DMS53 treated with DMSO at 0.1 percent for 48 hours (cell line): ENCODE measurements at regions not wholly inside any gene's neighbourhood (a gene's known extent, or its start where the extent isn't known, plus 50 kb on each side); places are given as distances from the start of the nearest gene placed in this dataset.
A peak's percentile ranks its signal among the peaks of the same experiment; 100 is the strongest.

ENCODE experiments used
- DNase-seq: peaks from one replicate; lab custom pipeline; 2025; ENCODE audit not compliant: unreplicated experiment; lab: John Stamatoyannopoulos, UW

DNA sequence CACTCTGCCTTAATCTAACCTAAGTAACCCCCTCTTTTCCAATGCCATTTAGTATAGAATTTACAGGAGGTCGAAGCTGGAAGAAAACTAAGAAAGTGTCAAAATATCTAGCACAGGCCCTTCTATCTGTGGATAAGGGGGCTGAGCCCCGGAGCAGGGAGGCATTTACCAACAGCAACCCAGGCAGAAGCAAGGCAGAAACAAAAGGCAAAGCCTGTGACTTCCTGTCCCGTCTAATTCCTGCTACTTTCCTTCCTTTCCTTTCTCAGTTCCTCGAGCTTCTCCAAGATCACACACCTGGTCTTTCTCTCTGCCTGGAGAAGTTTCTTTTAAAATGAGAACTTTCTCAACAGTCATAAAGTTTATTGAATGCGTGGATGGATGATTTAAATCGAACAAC lies 146.0 kb downstream of the FOXA2 start:
- no peak for DNase-seq

DNA sequence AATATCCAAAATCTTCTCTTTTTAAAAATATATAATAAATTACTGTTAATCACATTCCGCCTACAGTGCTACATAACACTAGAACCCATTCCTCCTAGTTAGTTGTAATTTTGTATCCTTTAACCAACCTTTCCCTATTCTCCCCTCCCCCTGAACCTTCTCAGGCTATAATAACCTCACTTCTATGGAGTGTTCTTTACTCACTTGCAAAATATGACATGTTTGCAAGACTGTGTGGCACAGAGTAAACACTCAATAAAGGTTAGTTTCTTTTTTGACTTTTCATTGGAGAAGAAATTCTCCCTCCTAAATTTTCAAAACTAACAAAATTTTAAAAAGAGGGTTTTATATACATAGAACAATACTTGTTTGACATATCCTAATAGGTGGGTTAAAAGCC lies 147.0 kb downstream of the FOXA2 start:
- no peak for DNase-seq

DNA sequence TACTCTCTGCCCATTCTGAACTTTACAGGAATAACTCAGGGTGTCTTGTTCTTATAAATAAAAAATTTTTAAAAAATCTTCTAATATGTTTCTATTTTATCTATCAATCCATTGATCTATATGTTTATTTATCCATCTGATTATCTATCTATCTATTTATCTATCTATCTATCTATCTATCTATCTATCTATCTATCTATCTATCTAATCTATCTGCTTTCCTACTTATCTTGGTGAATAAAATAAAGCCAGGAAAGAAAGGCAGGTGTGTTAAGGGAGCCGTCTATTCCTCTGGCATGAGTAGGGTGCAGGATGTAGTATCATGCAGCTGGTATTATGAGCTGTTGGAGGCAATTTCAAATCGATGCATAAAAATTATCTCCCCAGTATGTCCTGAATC lies 153.0 kb downstream of the FOXA2 start:
- no peak for DNase-seq

DNA sequence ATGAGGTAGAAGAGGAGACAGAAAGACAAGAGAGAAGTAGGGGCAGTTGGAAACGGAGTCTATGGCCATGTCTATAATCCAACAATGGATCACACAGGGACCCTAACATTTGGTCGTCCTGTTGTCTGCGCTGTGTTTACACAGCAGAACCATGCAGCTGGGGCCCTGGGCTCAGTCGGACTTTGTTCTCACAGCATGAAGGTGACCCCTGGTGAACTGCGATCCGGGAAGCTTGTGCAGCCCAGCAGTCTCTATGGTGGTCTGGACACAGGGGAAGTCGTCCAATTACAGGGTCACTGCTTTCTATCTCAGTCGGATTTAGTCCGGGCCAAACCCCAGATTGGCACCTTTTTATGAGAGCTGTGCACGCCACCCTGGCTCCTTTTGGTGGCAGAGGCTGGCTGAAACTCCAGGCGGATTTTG lies 153.6 kb downstream of the FOXA2 start:
- no peak for DNase-seq

DNA sequence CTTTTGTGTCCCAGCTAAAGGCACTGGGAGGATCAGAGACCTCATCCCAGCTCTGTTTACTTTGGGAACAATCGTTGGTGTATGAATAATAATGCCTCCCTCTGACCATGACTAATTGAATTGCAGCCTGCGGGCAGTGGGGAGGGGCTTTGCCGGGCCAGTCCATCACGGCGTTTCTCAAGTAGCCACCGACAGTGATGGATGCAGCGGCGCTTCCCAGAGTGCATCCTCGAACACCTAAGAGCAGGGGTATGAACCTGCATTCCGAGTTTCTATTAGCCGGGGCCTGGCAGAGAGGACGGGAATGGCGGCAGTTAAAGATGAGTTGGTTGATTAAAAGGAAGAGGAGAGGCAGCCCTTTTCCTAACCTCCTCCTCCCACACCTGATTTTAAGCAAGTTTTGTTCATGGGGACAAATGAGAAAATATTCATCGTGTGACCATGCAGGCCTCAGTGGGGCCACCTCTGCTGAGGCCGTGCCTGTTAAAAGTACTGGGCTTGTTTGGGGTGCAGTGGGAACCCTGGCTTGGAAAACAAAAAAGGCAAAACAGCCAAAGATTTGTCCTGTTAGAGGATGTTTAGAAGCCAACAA lies 154.1 kb downstream of the FOXA2 start:
- DNase-seq: no peak

DNA sequence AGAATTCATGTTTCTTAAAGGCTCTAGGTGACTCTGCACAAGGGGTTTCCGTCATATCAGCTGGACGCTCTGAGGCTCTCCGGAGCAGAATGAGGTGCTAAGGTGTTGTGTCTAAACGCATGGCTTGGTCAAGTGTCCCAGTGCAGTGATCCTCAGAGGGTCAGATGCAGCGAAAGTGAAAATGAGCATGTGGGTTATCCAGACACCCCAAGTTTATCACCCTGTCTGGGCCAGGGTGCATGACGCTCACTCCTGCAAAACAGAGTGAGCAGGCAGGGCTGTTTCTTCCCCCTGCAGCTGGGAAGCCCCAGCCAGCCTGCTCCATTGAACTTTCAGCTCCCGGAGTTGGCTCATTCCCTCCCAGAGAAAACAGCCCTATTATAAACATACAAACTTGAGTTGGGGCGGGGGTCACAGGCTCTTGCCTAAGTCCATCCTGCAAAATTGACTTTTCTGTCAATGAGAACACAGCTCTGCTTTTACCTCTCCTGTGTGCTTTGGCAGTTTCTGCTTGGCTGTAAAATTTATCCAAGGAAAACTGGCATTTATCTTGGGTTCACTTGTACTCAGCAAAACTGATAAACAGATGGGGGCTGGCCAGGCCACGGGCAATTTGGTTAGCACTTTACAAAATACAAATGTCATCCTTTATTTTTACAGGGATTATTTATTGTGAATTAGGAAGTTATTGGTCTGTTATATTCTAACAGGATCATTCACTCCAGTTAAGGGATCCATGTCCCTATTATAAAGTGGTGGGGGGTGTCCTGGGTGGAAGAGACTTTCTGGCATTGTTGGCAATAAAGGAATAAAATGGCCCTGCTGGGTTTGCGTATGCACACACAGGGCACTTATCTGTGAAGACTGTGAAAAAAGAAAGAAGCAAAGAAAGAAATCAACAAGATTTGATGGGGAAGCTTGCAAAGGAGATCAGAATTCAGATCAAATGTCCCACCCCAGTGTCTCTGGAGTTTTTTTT lies 154.9 kb downstream of the FOXA2 start:
- DNase-seq: no peak

DNA sequence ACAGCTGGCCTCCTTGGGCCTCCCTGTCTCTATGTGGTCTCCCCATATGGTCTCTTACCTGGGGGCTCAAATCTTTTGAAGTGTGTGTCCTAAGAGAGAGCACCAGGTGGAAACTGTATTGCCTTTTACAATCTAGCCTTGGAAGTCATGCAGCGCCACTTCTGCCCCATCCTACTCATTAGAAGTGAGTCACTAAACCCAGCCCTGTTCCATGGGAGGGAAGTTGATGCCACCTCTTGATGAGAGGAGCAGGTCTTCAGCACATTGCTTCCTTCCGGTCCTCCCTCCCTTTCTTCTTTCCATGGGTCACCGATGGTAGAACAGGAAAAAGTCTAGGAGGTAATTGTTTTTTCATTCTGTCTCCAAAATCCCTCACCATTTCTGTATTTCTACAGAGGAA lies 156.3 kb downstream of the FOXA2 start:
- DNase-seq: no peak

DNA sequence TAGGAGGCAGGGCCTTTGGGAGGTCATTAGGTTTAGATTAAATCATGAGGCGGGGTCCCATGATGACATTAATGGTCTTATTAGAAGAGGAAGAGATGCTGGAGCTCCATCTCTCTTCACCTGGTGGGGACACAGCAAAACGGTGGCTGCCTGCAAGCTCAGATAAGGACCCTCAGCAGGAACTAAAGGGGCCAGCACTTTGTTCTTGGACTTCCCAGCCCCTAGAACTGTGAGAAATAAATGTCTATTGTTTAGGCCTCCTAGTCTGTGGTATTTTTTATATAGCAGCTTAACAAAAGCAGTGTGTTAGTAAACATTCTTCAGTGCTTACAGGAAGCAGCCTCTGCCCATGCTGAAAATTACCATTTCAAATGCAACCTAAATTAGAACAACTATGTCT lies 157.6 kb downstream of the FOXA2 start:
- no peak for DNase-seq

DNA sequence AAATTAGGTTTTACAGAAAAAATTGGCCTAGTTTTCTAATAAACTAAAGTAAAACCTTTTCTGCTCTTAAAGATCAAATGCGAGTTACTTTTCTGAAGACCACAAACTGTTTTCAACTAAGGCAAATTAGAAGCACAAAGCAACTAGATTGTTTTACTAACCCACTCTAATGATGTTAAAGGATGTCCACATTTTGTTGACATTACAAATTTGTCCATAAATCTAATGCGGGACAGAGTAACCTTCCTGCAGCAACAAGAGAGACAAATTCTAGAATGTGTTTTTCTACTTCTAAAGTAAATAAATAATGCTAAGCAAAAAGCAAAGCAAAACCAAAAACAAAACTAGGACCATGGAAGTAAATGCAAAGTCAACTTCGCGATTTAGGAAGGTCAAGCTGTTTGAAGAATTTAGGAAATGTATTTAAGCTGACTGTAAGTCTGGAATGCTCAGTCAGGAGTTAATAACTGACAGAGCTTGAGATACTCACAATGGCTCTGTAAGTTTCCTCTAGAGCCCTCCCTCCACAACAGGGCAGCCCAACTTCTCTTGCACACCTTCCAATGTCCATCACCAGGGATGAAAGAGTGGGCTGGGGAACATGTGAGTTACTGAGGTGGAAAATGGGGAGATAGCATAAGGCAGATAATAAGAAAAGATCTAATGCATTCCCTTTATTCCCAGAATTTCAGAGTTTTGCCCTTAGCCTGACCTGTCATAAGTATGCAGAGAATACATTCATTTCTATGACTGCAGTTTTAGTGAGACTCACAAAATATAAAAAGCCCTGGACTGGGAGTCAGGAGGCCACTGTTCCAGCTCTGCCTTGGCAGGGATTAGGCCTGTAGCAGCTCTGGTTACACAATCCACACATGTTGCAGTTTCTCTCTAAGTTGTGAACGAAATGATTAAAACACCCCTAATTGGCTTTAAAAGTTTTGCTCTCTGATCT lies 158.8 kb downstream of the FOXA2 start:
- no peak for DNase-seq

DNA sequence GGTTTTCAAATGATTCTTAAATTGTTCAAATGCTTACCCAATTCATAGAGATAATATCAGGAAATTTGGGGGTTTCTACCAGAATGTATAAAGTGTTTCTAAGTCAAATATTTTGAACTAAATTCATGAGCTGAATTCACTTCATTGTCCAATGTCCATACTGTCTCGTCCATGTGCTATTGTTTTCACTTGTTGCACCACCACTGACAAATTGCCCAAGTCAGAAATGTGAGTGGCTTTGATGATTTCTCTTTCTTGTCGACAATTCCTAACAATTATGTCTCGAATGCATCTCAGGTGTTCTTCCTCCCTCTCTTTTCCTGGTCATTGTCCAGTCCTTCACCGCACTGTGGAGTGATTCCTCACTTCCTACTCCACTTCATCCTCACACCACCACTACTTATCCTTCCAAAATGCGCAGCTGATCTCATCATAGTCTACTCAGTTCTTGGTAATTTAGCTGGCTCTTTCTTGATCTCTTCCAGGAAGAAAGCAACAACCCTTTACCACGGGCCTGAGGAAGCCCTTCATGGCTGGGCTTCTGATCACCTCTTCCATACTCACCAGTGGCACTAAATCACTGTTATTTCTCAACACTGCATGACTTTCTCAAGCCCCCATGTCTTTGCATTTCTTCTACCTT lies 161.1 kb downstream of the FOXA2 start:
- DNase-seq: no peak

DNA sequence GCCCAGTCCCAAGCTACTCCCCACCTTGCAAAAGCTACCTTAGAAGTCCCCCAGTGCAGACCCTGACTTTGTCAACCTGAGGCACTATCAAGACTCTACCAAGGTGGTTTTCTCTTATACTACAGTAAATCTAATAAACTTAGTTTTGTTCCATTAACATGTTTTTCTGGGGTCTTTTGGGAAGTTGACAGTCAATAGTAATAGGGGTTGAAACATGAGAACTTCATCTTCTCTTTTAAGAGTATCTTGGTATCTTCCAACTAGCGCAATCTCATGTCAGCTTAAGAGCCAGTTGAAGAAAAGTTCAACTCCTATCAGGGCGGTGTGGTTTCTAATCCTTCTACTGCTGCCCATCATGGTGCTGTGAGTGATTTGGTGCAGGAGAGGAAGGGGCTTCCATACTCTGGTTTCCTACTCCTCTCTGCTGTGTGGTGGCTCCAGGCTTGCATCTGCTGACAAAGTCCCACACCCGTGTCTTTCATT lies 164.2 kb downstream of the FOXA2 start:
- no peak for DNase-seq

DNA sequence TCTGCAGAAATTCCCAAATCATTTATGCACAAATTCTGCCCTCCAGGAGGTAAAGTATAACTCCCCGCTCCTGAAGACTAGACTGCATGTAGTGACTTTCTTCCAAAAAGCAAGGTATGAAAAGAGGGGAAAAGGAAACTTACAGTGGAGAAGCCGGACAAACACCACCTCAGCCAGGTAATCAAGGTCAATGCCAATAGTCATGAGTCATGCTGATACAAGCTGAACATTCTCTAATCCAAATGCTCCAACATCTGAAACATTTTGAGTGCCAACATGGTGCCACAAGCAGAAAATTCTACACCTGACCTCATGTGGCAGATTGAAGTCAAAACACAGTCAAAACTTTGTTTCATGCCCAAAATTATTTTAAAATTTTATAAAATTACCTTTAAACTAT lies 165.6 kb downstream of the FOXA2 start:
- DNase-seq: no peak

DNA sequence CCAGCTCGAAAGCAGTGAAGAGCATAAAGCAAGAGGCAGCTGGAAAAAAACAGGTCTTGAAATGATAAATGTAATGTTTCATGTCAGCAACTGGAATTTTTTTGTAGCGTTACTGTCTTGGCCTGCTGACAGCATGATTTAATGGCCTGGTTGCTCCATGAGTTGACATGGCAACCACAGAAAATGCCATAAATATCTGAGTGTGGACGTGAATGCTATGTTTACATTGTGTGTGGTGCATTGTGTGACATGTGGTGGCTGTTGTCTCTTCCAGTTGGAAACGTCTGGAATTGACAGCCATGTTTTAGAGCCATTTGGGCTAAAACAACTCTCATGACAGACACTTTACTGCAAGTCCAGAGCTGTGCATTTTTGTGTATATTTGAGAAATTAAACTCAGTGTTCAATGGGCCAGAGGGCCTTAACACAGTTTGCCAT lies 170.0 kb downstream of the FOXA2 start:
- peak; percentile 8 for DNase-seq

DNA sequence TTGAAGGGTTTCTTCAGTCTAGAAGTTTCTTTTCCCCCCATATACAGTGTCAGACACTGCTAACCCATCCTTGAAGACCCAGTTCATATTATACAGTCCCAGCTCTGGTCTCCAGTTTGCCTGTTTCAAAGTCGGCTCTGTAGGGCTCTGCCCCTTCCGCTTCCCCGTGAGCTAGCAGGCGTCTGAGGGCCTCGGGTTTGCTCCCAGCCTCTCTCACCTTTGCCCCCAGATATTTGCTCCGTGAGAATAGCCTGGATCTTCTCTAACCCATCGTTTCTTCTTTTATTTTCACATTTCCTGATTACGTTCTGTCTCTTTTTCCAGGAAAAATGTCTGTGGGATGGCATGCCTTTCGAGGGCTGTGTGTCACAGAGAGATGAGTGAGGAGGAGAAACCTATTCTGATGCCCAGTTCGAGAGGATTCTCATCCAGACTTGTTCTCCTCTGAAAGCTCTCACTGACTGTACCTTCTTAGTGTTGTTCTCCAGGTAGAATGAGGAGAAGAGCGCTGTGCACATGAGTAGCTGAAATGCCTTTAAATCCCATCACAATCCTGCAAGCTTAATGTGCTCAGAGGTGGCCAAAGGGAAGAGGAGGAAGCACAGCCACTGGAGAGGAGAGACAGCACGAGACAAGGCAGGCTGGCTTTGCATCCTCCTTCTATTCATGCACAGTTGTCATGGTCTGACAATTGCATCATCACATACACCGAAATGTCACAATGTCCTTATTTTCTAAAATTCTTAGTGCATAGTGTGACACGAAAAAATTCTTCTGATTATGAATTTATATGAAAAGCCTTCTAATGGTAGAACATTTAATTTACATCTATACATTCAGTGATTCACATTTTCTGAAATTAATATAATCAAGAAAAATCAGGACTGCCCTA lies 171.1 kb downstream of the FOXA2 start:
- no peak for DNase-seq

DNA sequence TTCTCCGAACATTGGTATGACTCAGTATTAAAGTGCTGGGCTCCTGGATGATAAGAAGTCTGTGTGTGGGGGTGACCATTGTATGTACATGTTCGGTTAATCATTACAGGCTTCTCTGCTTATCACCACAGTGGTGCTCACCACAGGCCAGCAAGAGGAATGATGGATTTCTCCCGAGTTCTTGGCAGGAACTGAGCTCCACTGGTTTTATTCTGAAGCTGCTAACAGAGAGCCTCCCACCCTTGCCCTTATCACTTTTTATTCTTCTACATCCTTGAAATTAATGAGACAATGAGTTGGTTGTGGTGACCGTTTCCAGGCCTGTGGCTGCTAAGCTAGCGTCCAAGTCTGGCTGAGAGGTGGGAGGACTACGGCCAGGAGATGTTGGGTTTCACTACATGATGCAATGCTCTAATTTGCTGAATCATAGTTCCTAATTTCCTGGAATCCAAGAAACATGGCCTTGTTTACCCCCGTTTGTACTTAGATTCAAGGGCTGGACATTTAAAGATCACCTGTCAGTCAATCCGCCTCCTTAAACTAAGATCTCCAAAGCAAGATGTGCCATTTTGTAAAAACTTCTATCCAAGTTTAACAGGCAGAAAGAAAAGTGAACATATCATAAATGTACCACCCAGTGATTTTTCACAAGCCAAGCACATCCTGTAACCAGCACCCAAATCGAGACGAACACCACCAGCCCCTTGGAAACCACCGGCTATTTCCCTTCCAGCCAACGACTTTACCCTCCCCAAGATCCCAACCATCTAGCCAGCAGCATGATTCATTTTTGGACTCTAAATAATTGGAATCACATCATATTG lies 172.5 kb downstream of the FOXA2 start:
- DNase-seq: peak; percentile 26

DNA sequence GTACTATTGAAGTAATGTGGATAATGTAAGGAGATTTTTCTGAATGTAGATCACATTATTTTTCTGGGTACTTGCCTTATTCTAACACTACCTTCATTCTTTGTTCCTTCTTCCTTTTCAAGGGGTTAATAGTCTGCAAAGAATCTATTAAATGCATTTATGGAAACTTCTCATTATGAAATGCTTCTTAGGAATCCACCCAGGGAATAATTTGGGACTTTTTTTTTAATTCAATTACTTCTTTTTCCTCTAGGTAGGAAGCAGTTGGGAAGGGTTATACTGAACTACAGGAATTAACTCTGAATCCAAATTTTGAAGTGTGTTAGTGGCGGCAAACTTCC lies 173.1 kb downstream of the FOXA2 start:
- no peak for DNase-seq

DNA sequence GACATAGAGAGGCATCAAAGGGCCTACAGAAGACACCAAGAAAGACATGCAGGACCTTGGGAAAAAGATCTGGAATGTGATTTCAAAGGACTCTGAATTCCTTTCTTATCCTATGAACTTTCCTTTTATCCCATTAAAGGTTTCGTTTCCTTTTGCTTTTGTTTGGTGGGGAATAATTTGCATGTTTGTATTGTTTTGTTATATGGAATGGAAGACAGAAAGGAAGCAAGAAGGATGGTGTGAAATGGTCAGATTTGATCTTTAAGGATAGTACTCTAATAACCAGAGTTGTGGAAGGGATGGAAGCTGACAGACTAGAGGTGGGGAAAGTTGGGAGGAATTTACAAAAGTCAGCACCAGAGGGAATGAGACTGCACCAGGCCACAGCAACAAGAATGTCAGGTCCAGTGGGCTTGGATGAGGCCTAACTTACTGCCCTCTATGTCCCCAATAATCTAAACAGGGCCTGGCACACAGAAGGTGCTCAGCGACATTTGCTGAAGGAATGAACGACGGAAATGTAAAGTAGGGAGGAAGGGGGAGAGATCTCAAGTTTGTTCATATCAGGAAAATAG lies 173.7 kb downstream of the FOXA2 start:
- no peak for DNase-seq

DNA sequence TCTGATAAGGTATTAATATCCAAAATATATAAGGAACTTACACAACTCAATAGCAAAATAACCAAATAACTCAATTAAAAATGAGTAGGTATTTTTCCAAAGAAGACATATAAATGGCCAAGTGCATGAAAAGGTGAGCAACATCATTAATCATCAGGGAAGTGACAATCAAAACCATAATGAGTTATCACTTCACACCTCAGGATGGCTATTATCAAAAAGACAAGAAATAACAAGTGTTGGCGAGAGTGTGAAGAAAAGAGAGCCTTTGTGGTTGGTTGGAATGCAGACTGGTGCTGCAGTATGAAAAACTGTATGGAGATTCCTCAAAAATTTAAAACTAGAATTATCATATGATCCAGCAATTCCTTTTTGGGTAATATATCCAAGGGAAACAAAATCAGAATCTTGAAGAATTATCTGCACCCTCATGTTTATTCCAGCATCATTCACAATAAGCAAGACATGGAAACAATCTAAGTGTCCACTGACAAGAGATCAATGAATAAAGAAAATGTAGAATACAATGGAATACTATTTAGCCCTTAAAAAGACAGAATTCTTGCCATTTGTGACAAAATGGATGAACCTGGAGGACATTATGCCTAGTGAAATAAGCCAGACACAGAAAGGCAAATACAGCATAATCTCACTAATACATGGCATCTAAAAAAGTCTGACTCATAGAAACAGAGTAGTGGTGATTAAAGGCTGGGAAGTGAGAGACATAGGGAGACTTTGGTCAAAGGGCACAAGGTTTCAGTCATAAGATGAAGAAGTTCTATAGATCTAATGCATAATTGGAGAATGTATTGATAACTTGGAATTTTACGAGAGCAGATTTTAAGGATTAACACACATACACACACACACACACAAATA lies 175.6 kb downstream of the FOXA2 start:
- no peak for DNase-seq
